Fibroblast of lung (primary cell): ENCODE measurements at regions not wholly inside any gene's neighbourhood (a gene's known extent, or its start where the extent isn't known, plus 50 kb on each side); places are given as distances from the start of the nearest gene placed in this dataset.
"Not testable (repeated sequence)": the region's sequence is repeated elsewhere in the genome, so short reads cannot be mapped to it uniquely, and the experiment has no call there.

ENCODE experiments used
- CTCF ChIP-seq, 2 donors: IDR thresholded peaks in 1 of 2; conservative IDR thresholded peaks in 1 of 2; 1 replicate in 1 of 2; 2 replicates in 1 of 2; pipeline ENCODE4 v1.5.1; 2011 to 2012; ENCODE audit warnings: low read length in 2 of 2, control low read depth in 1 of 2, inconsistent platforms in 1 of 2, low read depth in 1 of 2, mild to moderate bottlenecking in 1 of 2
- EZH2 ChIP-seq: IDR thresholded peaks from 2 replicates; pipeline ENCODE4 v1.5.1; 2012; ENCODE audit warnings: low read length, control low read depth, mild to moderate bottlenecking; ENCODE audit errors: missing control alignments

DNA sequence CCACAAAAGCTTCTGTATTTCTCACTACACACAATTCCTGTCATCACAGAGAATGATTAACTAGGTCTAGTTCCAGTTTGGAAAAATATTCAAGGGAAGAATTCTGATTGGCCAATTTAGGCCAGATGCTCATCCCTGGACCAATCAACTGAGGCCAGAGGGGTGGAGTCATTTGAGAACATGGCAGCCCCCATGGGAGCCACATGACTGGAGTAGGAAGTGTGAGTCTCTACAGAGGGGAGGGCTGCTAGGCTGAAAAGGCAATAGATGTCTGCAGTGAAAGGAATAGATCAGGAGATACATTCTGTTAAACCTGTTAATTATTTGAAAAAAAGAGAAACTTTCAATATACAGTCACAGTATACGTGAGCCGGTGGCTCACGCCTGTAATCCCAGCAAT lies 125.2 kb downstream of the UNC93B1 start:
- TF ChIP-seq CTCF (conservative IDR thresholded peaks at IDR 0.05 in 1 of 2, IDR thresholded peaks at IDR 0.05 in 1 of 2; ENCODE audit: low read depth in 1 of 2, low read length in 2 of 2); EZH2: not testable (repeated sequence)
